Amniotic epithelial cell (primary cell): ENCODE measurements at regions not wholly inside any gene's neighbourhood (a gene's known extent, or its start where the extent isn't known, plus 50 kb on each side); places are given as distances from the start of the nearest gene placed in this dataset.
A peak's percentile ranks its signal among the peaks of the same experiment; 100 is the strongest.
"Not testable (repeated sequence)": the region's sequence is repeated elsewhere in the genome, so short reads cannot be mapped to it uniquely, and the experiment has no call there.

ENCODE experiments used
- DNase-seq: peaks from one replicate; pipeline ENCODE4 v3.0.0-alpha.2; 2010; ENCODE audit warnings: low read depth

DNA sequence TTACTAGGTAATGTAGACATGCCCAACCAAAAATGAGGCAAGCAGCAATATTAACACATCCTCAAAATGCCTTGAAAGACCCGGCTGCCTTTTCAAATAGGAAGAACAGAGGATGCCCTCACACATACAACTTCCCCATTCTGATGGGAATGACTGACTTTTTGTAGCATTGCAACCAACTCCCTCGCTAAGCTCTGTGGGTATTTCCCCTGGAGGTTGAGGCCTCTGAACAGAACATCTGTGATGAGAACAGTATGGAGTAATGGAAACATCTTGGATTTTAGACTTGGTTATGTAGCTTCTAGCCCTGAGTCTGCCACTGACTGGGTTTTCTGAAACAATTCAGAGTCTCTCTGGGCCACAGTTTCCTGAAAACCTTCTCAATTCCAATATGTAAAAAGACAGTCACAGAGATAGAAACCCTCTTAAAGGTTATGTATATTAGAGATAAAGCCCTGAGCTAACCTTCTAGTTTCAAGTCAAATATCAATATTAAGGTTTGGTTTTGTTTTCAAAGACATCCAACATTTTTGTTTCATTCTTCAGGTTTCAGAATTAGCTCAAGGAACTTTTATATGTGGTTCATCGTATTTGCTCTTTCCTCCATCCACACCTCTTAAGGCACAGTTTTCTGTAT, 311.5 kb downstream of the SETD4 start:
- no peak for DNase-seq

DNA sequence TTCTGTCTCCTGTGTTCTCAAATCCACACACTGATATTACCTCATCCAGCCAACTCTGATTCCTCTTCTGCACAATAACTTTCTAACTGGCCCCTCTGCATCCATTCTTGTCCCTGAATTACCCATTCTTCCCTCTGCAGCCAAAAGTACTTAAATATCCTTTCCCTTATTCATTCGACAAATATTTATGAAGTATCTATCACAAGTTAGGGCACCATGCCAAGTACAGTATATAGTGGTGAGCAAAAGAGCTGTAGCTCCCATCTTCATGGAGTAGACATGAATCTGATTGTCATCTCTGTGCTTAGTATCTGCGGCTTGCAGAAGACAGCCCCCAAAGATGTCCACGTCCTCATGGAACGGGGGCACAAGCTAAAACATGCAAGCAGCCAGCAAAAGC, 316.8 kb downstream of the SETD4 start:
- no peak for DNase-seq

DNA sequence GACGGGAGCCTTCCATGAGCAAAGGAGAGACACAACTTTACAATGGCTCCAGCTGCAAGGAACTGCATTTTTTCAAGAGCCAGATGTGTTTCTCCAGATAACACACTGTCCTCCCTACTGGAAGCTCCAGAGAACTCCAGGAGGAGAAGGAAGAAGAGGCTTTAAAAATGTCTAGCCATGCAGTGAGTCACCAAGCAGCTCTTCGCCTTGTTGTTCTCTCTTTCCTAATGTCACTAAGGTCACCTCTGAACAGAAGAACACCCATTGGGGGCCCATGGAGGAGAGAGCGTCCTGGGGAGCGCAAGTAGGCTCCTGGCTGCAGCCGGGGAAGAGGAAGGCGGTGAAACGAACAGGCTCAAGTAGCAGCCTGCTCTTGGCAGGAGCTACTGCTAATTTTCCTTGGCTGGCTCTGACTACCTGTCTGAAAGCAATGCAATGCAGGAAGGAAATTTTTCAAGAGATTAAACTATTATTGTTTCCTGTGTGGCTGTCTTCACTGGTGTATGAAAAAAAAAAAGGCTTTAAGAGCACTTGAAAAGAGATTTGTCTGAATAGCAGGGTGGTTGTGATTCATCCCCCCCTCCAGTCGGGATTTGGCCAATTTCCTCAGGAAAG, 321.9 kb downstream of the SETD4 start:
- no peak for DNase-seq

DNA sequence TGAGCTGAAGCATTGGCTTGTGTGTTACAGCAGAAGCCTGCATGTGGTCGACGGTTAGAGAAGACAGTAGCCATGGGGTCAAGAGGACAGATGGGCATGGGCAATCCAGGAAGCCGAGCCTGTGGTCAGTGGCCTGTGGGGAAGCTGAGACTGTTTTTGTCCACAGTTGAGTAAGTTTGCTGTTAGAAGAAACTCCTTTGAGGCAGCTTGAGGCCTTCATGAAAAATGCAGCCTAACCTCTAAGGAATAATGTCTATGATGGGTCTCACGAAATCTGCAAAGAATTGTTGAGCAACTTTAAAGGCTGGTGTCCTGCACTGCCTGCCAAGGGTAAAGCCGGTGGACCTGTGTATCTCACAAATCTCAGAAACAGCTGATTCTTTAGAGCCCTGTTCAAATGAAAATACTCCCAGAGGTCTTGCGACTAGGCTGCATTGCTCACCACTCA, 322.4 kb downstream of the SETD4 start:
- DNase-seq: peak; percentile 69

DNA sequence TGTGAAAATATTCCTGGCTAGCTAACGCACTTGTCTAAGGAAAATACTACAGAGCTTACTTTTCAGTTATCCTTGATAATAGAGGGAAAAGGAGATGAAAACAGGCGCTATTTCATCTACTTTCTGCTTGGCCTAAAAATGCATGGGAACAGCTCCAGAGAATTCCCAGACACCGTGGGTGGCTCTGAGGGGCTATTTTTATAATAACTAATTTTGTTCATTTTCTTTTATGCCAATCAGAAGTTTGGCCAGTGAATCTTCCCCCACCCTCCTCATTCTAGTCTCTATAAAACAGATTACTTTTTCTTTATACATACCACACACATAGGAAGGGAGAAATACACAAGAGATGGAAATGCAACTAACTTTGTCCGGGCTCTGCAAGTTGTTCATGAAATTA, 322.9 kb downstream of the SETD4 start:
- DNase-seq: no peak

DNA sequence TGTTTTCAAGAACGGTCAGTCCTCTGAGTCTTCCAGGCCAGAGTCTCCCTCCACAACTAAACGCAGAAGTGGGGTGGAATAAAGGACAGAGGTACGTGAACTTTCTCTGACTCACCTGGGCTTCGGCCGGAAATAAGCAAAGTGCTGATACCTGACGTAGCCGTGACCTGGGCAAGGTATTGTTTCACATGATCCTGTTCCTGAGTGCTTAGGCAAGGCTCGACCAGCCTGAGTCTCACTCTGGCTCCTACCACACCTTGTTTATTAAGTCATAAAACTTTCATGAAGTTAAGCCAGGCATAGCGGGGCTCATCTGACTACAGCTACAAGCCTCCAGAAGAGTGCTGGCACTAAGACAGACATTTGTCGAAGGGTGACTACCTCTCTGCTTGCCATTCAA, 327.5 kb downstream of the SETD4 start:
- no peak for DNase-seq

DNA sequence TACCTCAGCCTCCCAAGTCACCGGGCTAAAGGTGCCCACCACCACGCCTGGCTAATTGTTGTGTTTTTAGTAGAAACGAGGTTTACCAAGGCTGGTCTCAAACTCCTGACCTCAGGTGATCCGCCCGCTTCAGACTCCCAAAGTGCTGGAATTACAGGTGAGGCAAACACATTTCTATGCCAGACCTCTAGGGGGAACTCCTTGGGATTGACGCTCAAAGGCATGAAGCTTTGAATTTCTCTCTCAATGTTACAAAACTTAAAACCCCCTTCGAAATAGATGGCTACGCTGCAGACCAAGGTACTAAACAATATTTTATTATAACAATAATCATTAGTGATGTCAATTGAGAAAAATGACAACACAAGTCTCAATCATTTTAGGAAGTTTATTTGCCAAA, 330.0 kb downstream of the SETD4 start:
- DNase-seq: no peak

DNA sequence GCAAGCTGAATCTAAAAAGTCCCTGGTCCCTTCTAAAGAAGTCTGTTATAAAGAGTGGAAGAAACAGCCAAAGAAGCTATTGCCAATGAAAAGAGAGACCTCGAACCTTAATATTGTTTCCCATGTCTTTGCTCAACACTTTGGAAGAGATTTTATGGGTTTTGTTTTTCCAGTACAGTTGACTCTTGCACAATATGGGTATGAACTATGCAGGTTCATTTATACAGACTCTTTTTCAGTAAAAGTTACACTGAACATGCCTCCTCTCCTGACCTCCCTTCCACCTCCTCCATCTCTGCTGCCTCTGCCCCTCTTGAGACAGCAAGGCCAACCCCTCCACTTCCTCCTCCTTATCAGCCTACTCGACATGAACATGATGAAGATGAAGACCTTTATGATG, 332.5 kb downstream of the SETD4 start:
- no peak for DNase-seq

DNA sequence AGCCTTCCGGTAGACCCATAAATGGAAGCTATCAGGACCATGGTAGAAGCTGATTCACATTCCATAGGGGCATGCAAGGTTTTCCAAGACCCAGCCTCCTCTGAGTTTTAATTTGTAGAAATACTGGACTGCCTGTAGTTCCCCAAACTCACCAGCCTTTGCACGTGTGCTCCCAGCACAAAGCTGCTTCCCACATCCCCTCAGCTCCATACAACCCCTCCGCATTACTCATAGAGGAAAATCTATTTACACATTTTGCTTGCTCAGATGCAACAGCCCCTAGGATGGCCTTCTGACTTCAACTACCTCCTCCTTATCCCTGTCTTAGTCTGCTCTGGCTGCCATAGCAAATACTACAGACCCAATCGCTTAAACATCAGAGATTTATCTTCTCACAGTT, 336.2 kb downstream of the SETD4 start:
- no peak for DNase-seq

DNA sequence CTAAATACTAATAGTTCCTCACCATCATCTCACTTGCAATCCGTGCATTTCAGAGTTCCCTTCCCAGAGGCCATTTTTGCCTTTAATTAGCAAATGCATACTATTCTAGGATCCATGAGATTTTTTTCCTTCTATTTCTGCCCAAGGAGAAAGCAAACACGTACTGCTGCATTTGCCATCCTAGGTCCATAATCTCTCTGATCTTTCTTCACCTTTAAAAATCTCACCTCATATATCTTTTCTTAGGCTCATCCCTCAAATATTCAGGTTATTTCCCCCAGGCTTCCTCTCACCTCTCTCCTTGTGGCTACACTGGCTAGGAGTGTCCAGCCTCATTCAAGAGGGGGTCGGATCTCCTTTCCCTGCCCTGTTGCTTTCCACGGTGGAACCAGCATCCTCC, 338.6 kb downstream of the SETD4 start:
- DNase-seq: no peak

DNA sequence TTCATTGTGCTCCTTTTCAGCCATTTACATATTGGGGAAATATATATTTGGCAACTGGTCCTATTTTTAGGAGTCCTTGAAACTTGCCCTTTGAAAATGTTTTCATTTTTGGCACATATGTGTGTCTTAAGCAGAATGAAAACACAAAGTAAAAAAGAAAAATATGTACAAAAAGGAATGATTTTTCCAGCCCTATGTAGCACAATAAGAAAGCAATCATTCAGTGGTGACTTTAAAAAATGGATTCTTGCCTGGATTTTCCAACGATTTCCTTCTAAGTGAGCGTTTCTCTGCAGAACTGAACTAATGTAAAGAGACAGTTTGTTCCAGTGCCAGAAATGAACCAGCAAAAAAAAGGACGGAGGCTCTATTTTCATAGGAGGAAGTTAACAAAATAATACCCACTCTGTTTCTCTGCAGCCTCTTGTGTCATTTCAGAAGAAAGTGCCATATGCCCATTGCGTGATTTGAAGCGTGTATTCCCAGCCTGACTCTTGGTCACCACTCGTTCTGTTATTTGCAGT, 340.1 kb downstream of the SETD4 start:
- no peak for DNase-seq

DNA sequence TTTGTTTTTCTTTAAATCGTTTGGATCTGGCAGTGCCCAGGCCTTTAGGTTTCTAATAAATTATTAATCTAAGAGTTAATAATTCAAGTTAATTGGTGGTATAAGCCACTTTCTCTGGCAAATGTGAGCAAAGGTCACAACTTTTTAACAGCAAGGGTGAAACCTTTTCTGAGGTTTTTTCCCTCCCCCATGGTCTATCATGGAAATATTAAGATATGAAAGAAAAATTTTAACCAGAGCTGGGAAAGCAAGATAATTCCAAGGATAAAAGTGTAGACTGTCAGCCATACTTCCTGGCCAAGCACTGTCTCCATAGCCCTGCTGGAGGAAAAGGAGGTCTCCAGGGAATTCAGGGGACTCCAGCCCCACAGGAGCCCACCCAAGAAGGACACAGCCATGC, 341.2 kb downstream of the SETD4 start:
- DNase-seq: no peak

DNA sequence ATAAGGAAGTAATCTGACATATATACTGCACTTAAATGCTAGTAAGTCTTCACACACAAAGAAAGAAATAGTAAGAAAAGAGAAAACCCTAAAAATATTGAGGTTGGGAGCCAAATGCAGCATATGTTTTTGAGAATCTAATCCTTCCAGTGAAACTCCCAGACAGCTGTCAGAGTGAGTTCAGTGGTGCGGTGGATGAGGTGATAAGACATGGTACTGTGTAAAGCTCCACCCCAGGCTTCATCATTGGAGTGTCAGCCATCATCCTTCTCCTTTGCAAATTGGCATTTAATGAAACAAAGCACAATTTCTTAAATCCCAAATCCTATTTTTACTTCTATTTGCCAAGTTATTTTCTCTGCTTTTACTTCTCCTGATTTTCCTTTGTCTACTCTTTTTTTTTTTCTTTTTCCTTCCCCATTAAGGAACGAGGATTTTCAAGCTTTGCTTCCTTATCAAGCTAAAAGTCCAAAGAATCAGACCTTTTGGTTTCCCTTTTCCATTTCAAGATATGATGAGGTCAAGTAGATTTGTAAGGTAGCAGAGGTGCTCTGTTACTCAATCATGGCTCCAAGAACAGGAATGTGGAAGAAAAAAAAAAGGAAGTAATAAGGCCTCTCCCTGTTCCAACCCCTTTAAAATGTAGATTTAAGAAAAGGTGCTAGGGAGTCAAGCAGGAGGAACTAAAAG, 343.3 kb downstream of the SETD4 start:
- DNase-seq: no peak

DNA sequence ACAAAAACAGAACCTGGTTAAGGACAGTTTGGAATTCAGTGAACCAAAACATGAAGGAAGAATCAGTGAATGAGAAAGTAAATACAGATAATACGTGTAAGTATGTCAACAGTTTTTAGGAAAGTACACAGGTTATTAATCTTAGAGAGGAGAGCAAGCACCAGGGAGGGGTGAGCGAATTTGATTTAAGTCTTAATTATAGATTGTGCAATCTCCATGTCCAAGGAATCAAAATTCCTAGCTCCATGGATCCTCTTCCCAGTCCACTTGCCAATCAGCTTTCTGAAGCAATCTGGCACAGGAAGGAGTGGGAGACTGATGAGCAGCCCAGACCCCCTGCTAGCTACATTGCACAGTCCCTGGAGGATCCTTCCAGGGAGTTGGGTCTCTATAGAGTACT, 346.4 kb downstream of the SETD4 start:
- no peak for DNase-seq

DNA sequence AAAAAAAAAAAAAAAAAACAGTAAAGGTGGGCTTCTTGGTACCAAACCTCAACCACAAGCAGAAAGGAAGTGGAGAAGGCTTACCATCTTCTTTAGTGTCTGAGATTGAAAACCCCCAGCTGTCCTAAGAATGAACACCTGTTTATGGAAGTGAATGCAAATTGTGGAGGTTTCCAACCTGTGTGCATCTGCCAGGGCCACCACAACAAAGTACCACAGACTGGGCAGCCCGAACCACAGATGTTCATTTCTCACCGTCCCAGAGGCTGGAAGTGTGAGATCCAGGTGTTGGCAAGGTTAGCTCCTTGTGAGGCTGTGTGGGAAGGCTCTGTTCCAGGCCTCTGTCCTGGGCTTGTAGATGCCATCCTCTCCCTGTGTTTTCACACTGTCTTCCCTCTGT, 348.7 kb downstream of the SETD4 start:
- DNase-seq: no peak

DNA sequence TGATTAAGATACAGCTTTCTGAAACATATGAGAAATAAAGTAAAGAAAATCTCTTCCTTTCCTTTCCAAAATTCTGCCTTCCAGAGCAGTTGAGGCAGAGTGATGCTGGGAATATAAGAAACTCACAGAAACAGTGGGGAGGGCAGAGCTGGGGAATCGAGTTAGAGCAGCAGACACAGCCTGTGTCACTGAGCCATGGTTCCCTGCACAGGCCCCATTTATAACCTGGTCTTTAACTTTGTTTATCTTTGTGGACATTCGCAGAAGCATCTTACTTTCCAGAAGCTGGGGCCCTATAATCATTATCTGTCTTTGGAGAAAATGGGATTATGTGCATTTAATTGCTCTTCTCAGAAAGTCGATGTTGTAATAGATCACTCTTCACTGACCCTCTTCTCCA, 349.1 kb downstream of the SETD4 start:
- DNase-seq: no peak

DNA sequence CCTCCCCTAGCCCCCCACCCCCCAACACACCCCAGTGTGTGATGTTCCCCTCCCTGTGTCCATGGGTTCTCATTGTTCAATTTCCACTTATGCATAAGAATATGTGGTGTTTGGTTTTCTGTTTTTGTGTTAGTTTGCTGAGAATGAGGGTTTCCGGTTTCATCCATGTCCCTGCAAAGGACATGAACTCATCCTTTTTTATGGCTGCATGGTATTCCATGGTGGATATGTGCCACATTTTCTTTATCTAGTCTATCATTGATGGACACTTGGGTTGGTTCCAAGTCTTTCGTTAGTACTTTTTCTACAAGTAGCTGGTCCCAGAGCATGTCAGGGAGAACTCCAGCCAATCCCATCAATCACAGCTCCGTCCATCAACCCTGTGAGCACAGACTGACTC, 350.3 kb downstream of the SETD4 start:
- not testable (repeated sequence) for DNase-seq

DNA sequence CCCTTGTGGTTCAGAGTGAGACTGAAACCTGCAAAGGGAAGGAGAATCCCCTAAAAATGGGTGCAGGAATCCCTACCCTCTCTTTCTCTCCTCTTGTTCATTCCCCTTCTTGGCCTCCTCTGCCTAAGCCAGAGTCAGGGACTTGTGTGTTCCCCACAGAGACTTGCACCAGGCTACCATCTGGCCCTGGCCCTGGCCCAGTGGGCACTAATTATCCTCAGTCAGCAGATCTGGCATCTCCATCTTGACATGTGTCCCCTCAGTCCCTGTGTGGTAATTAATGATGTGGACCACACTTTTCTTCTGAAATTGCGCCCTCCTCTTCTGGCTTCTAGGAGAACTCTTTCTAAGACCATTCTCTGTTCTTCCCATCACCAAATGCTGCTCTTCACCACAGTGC, 354.4 kb downstream of the SETD4 start:
- no peak for DNase-seq

DNA sequence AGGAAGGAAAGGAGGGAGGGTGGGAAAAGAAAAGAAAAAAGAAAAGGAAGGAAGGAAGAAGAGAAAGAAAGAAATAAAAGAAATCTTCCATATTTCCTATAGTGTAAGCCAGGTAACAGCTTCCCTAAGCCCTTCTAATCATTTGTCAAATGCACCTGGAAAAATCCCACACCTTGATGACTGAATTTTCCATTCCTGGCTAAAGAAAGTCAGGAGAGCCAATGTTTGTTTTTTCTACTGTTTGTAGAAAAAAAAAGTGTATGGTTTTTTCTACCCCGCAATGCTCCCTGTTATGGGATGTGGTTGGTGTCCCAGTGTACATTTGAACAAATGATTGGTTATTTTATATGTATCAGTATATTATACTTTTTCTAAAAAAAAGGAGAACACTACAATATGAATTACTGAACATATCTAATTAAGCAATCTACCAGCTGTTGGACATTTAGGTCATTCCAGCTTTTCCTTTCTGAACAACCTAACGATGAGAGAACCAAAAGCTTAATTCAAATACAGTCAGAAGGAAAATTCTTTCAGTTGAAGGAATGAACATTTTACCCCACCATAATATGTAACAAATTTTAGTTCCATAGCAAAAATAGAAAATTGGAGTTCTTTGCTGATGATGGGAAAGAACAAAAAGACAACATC, 355.0 kb downstream of the SETD4 start:
- DNase-seq: no peak

DNA sequence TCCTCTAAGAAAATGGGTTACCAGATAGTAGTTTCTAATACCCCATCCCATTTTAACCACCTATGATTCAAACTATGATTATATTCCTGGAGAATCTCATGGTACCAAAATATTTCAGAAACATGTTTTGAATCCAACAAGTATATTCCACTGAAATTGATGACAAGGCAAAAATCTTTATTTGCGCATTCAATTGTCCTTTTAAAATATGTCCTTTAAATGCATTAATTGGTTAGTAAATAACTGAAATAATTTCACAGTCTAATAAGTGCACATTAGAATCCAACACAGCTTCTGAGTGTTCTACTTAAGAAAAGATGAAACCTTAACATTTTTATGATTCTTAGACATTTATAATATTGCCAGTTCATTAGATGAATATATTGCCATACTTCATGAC, 356.6 kb downstream of the SETD4 start:
- DNase-seq: no peak

DNA sequence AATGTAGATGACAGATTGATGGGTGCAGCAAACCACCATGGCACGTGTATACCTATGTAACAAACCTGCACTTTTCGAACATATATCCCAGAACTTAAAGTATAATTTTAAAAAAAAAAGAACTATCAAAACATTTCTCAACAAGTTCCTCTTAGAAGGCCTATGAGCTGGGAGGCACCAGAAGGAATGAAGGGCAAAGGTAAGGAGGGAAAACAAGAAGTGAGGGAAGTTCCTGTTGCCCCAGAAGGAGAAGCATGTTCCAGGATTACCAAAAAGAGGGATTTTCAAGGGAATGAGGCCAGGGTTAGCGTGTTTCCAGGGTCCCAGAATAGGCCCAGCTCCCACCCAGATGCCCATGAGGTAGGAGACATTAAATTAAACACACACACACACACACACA, 361.0 kb downstream of the SETD4 start:
- DNase-seq: no peak

DNA sequence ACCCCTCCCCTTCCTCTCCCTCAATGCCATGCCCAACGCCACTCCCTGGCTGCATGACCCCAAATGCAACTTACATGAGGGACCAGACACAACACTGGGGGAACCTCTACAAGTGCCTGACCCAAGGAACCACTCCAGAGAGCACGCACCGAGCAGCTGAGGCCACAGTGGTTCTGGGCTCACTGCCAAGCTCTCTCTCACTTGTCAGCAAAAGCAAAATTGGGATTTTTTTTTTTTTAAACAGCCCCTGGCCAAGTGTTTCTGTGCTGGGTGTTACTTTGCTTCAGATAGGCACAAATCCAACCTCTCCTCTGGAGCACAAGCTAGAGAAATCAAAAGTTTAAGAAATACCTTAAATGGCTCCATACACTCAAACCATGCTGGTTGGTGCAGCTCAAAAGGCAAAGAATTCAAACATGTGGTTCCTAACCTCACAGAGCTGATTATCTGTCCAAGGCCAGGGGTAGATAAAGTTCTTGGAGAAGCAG, 363.0 kb downstream of the SETD4 start:
- DNase-seq: peak; percentile 63

DNA sequence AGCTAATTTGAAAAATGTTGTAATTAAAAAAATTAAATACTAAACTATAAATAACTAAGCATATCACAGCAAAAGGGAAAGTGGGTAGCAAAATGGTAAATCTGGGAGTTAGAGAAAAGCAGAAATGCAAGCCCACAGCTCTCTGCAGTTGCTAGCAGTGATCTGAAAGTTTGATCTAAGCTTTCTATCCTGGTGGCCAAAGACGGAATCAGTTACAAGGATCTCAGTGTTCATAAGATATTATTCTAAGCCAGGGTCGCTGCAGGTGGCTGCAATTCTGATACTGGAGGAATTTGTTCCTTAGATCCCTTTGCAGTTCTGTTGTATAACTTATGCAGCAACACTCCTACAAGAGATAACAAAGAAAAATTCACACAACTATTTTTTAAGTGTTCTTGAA, 363.7 kb downstream of the SETD4 start:
- DNase-seq: no peak
